ENCODE measurements at regions not wholly inside any gene's neighbourhood (a gene's known extent, or its start where the extent isn't known, plus 50 kb on each side); places are given as distances from the start of the nearest gene placed in this dataset.

GRCh38 chr20:53713328-53714056 is 119.9 kb upstream of the ZNF217 start:
- DNase-seq: no peak

- no peak for DNase-seq
Observed at GRCh38 chr20:53712212-53712977, 118.8 kb upstream of the ZNF217 start.

DNA sequence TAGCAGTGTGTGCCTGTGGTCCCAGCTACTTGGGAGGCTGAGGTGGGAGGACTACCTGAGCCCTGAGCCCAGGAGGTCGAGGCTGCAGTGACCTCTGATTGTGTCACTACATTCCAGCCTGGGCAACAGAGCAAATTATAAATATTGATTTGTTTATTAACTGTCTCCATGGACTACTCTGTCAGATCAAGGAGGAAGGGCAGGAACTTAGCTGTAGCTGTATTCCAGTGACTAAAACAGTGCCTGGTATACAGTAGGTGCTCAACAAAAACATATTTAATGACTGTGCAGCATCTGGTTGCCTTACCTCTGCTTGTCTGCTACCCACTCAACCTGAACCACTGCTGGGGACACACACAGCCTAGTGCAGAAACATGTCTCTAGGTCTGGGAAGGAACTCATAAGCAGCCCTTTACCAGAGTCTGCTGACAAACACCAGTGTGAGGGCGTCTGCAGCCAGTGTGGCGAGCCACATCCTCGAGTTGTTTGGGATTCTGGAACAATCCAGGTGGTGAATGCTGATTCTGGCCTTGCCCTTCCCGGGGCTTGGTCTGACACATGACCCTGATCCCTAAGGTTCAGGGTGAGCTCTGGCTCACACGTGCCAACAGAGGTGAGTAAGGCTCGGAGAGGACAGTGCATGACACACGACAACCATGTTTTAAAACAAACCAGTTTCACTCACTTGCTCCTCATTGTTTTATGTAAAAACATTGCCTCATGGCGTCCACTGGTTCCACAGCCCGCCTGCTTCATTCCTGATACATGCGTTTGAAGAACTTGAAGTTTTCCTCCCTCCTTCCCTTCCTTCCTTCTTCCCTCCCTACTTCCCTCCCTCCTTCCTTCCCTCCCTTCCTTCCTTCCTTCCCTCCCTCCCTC is 117.9 kb upstream of the ZNF217 start:
- DNase-seq: no peak

- DNase-seq: peak; percentile 28 to 32
Observed at GRCh38 chr20:53708129-53708968, 114.7 kb upstream of the ZNF217 start.

DNA sequence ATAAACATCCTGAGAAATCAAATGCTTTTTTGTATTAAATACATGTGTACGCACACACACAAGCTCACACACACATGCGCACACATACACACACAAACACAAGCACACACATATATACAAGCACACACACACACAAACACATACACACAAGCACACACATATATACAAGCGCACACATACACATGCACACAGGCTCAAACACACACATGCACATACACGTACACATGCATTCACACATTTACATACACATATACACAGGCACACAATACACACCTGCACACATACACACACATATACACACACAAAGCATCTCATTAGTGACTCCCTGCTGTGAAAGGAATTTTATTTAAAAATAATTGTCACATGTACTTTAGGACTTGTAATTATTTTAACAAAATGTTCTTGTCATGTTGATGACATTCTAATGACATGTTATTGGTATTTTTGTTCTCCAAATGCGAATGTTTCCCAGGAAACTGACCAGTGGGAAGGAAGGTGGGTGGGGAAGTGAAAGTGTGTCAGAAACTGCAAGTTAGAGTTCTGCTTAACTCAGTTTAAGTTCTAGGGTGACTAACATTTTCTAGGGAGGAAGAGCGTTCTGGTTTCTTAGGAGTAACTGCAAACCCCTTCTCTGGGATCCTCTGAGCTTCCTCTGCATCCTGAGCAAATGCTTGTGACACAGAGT is 113.9 kb upstream of the ZNF217 start:
- peak; percentile 16 to 33 for DNase-seq

DNA sequence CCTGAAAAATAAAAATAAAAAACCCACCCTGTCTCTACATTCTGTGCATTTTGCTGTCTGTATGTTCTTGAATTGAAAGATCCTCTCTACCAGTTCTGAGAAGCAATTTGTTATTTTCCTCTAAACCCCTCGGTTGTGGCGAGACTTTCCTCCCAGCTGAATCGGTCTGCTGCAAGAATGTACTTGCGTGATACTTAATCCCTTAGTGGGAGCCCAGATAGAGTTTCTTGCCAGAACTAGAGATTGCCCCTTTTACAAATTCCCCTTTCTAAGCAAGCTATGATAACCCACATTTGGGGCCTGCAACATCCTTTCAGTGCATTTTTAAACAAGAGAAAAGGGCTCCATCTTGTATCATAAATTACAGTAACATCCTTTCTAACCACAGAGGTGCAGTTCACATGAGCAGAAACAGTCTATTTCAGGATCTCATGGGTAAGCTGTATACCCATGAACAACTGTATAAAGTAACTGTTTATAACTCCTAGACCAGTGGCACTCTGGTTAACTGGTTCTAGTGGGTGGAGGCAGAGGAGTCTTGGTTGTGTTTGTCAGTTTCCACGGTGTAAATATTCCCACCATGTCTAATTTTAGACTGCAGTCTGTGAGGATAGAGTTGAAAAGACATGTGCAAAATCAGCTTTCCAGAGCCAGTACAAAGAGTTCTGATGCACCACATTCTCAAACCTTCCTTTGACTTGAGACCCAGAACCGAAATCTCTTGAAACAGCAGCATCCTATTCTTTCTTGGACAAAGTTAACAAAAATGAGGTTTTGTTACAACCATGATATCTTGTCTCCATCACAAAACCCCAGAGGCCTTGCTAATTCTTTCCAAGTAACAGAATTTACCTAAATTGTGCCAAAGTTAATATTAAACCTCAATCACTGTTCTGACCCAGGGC is 113.1 kb upstream of the ZNF217 start:
- DNase-seq: no peak

- no peak for DNase-seq
Observed at GRCh38 chr20:53706008-53706465, 112.4 kb upstream of the ZNF217 start.

- DNase-seq: no peak
Observed at GRCh38 chr20:53702617-53703016, 109.0 kb upstream of the ZNF217 start.

- DNase-seq: no peak
Observed at GRCh38 chr20:53699906-53700305, 106.3 kb upstream of the ZNF217 start.

GRCh38 chr20:53699085-53699674 is 105.5 kb upstream of the ZNF217 start:
- no peak for DNase-seq

- no peak for DNase-seq
Observed at GRCh38 chr20:53698371-53698978, 104.8 kb upstream of the ZNF217 start.

GRCh38 chr20:53695797-53696527 is 102.3 kb upstream of the ZNF217 start:
- no peak for DNase-seq

DNA sequence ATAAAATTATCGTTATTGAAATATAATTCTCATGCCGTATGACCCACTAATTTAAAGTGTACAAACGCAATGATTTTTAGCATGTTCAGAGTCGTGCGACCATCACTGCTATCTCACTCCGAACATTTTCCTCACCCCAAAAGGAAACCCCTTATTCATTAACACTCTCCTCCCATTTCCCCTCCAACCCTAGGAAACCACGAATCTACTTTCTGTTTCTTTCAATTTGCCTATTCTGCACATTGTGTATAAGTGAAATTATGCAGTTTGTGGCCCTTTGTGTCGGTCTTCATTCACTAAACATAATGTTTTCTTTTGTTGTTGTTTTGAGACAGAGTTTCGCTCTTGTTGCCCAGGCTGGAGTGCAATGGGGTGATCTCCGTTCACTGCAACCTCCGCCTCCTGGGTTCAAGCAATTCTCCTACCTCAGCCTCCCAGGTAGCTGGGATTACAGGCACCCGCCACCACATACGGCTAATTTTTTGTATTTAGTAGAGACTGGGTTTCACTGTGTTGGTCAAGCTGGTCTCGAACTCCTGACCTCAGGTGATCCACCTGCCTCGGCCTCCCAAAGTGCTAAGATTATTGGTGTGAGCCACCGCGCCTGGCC is 99.7 kb upstream of the ZNF217 start:
- DNase-seq: no peak

DNA sequence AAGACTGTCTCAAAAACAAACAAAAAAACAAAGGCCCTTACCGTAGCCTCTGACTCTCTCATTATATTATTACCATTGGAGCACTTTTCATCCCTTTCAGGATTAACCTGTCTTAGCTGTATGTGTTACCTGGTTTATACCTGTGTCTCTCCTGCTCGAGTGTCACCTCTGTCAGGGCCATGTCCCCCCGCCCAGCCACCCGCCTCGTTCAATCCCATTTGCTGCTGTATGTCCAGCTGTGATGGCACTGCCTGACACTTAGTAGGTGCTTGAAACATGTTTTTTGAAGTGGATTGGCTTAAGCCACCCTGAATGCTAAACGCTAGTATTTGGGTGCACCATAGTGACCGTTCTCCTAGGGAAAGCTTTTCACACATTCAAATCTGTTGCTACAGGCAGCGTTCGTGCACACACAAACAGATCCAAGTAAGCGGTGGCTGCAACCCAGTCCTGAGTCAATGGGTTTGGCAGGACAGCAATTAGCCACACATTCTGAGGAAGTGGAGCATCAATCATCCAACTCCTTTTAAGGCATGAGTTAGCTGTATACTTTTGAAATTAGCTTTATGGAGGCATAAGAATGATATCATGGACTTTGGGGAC is 98.9 kb upstream of the ZNF217 start:
- DNase-seq: no peak

GRCh38 chr20:53691811-53692192 is 98.2 kb upstream of the ZNF217 start:
- no peak for DNase-seq

DNA sequence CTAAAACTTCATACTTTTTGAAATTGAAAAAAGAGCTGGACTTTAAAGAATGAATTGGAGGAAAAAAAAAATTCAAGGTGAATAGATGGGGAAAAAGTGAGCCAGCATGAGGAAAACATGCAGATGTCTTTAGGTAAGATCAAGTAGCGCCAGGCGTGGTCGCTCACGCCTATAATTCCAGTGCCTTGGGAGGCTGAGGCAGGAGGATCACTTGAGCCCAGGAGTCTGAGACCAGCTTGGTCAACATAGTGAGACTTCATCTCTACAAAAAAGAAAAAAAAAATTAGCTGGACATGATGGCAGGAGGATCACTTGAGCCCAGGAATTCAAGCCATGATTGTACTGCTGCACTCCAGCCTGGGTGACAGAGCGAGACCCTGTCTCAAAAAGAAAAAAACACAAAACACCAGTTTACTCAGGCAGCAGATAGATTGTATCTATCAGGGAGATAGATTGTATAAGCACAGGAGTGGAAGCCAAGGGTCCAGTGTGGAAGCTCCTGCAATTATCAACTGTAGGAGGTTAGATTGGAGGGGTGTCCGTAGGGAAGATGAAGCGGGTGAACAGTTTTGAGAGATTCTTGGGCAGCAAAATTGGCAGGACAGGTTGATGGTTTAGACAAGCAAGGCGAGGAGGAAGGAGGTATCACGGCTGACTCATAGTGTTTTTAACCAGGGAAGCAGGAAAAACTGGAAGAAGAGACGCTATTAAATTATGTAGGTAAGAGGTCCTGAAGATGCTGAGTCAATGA is 97.6 kb upstream of the ZNF217 start:
- DNase-seq: no peak

GRCh38 chr20:53688085-53688484 is 94.4 kb upstream of the ZNF217 start:
- no peak for DNase-seq

Data from activated CD4-positive, alpha-beta T cell treated with anti-CD3 and anti-CD28 coated beads for 4 hours (primary cell).